Right lobe of liver (tissue), 4 donors: ENCODE measurements at regions not wholly inside any gene's neighbourhood (a gene's known extent, or its start where the extent isn't known, plus 50 kb on each side); places are given as distances from the start of the nearest gene placed in this dataset.

Experiments
- CTCF ChIP-seq, 4 donors: fragments of 200-600 bp in 3 of 4; fragments of 450-650 bp in 1 of 4; IDR thresholded peaks; one replicate each; pipeline versions ENCODE4 v1.5.1 to v1.8.0; 2016 to 2022; ENCODE audit warnings: antibody characterized with exemption in 4 of 4, mild to moderate bottlenecking in 2 of 4
- POLR2A ChIP-seq: fragments of 450-650 bp; IDR thresholded peaks from one replicate; pipeline ENCODE4 v1.6.1; 2017; ENCODE audit warnings: antibody characterized with exemption, mild to moderate bottlenecking
- donor health status: DM: no; HTN: no; CAD: no.
- donor health status: DM: no; HTN: no; CAD: no.
- donor health status: DM: no; HTN: yes; CAD: no.

GRCh38 chr7:142248-142941 is 50.0 kb upstream of the FAM20C start:
- TF ChIP-seq CTCF (IDR thresholded peaks at IDR 0.05) (peak in 1 of 4 donors; percentile 9), POLR2A (peak; percentile 33)
